ENCODE measurements at regions not wholly inside any gene's neighbourhood (a gene's known extent, or its start where the extent isn't known, plus 50 kb on each side); places are given as distances from the start of the nearest gene placed in this dataset.
A peak's percentile ranks its signal among the peaks of the same experiment; 100 is the strongest.
"Not testable (repeated sequence)": the region's sequence is repeated elsewhere in the genome, so short reads cannot be mapped to it uniquely, and the experiment has no call there.

DNA sequence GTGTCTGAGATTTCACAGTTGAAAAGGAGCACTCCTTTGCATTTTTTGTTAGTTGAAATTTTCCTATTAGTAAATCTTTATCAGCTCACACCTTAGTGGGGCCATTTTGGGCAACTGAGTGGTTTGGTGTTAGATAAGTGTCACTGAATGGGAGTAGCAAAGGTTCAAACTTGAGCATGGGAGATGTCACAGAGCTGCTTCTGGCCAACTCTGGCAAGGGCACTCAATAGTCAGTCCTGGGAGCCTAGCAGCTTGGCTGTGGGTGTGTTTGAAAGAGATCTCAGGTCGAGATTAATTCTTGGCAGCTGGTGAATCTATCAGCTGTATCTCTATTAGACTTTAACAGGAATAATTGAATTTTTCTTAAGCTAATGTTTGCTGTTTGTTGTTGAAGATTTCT is 579.3 kb downstream of the EDEM1 start:
- no peak for DNase-seq

DNA sequence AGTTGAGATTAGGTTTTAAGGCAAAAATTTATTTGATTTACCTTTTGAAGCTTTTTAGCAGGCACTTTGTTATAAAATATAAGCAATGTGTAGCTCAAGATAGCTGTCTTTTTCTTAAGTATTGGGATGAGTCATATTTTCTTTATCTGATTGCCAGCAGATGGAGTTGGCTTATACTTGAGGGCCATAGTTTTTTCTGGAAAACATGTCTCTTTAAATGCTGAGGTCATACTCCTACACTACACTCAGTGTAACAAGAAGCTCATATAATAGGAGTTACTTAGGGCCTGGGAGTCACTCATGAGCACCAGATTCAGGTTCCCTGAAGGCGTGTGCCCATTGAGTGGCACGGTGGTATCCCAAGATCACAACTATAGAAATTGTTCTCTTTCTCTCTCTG is 579.8 kb downstream of the EDEM1 start:
- no peak for DNase-seq

DNA sequence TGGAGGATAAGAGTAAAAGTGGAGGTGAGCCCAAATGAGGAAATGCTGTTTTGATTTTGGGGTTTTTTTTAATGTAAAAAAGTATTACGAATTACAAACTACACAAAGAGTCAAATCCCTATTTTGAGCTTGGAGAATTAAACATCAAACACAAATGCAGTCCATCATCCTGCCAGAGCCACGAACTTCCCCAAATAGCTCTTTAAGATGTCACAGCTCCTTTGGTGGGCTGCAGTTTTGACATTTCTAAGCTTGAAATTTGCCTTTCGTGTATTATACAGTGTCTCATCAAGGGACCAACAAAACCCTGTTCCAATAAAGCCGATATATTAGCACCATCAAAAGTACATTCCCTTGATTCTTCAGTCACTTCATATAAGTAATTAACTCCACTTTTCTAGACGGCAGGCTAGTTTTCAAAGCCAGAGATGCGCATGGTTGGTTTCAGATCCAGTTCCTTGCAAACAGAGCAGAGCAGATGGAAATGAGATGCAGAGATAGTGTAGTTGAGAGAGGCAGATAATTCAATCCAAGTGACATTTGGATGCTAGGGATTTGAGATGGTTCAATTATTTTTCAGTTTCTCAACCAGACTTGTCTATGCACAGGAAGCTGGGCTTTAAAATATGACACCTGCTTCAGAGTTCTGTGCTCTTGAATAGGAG is 580.9 kb downstream of the EDEM1 start:
- DNase-seq = no peak

DNA sequence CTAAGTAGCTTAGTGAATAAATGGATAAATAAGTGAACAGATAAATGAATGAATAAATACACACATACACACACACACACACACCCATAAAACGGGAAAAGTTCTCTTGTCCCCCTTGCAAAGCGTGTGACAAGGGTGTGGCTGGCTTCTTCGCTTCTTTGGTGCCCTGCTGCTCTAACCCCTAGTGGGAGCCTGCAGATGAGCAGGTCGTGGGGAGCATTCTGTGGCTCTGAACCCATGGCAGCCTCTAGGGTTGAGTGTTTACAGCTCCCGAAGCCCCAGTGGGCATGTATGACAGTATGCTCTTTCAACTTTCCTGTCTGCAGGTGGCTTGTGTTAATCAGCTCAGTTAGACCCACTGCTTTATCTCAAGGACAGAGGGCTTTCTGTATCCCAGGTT is 582.3 kb downstream of the EDEM1 start:
- DNase-seq = no peak

DNA sequence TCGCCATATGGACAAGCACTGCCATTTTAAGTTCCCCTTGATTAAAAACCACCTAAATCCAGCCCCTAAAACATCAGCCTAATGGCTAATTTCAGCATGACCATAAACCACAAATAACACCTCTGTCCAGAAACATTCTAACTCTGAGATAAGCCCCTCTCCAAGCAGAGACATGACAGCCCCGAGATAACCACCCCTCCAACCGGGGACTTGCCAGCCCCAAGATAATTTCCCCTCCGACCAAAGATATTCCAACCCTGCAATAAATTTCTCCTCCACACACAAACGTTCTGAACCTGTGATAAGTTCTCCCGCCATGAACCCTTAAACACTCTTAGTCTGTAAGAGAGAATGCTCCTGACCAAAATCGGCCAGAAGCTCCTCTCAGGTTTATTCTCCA is 586.8 kb downstream of the EDEM1 start:
- DNase-seq = no peak

DNA sequence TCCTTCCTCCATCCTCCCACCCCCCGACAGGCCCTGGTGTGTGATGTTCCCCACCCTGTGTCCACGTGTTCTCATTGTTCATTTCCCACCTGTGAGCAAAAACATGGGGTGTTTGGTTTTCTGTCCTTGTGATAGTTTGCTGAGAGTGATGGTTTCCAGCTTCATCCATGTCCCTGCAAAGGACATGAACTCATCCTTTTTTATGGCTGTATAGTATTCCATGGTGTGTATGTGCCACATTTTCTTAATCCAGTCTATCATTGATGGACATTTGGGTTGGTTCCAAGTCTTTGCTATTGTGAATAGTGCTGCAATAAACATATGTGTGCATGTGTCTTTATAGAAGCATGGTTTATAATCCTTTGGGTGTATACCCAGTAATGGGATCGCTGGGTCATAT is 587.6 kb downstream of the EDEM1 start:
- DNase-seq = not testable (repeated sequence)

DNA sequence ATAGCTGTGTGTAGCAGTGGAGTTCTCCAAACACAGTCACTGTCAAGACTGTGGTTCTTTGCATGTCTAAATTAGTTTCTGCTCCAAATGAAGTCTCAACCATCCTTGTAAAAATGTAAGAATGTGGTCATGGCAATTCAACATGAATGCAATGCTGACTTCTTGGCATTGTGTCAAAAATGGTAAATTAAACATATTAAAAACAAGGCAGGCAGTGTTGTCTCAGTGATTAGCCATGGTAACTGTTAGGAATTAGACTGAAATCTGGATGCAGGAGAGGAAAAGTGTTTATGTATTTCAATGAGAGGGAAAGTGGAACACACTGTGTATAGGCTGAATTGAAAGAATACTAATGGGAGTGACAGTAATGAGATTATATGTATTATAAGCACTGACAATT is 597.2 kb downstream of the EDEM1 start:
- no peak for DNase-seq

DNA sequence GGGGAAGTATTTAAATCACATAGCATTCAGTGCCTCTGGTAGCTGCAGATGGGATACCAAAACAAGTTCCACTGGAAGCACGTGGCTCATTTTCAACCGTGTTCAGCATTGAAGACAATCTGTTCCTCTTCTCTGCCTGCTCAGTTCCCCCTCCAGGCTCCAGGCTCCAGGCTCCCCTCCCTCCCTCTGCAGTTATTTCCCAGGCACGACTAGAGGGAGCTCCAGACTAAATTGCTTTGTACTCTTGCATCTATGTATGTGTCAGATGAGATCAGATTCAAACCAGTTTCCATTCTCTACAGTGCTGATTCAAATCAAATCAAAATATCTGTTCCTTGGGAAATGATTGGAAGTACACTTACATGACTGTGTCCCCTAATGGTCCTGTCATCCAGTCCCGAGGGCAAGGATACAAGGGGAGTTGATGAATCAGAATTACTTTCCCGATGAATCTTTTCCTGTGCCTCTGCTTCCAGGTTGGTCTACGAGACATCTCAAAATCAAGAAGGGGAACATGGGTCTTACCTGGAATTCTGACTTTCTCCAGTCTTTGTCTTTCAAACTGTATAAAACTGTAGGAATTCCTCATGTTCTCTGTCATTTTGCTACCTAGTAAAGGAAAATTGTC is 600.5 kb downstream of the EDEM1 start:
- peak; percentile 65 to 74 (median 66) for DNase-seq

DNA sequence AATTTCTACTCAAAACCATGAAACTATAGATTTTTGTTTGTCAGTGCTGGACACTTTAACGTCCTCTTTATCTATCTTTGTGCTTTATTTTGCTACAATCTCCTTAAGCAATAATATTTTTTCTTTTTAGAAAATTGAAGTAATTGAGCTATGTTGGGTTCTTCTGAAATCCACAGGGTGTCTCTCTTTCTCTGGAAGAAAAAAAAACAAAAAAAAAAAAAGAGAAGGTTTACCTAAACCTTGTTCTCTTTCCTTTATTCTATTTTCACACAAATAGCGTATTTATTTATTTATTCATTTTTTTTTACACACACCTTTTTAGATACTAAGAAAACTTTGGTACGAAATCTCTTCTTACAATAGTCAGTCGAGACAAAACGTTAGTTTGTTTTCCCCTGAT is 601.0 kb downstream of the EDEM1 start:
- DNase-seq = no peak

DNA sequence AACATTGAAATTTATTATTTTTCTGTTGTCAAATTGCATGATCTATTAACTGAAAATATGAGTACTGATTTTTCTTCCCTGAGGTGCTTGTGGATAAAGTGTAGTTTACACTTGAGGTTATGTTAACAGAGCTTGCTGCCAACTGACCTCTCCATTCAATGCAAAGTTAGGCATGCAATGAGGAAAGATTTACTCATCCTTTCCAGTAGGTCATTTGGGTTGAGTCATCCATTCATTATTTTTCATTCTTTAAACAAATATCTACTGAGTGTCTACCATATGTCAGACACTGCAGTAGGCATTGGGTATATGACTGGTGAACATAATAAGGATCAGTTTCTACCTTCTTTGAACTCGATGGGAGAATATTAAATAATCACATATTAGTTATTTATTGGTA is 604.1 kb downstream of the EDEM1 start:
- no peak for DNase-seq

DNA sequence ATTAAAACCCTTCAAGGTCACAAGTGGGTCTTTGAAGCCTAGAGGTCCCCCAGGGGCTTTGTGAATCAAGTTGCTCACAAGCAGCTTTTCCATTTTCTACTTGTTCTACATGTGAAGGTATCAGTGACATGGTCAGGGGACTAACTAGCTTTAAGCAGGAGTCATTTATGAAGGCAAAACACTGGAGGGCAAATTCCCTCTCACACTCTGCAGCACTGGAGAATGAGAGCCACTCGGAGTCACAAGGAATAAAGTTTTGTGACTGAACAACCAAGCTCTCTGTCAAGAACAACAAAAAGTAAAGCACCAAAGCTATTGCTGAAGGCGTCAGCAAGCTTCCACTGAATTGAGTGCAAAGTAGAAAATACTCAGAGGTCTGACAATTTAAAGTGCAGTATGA is 609.0 kb downstream of the EDEM1 start:
- DNase-seq = no peak

DNA sequence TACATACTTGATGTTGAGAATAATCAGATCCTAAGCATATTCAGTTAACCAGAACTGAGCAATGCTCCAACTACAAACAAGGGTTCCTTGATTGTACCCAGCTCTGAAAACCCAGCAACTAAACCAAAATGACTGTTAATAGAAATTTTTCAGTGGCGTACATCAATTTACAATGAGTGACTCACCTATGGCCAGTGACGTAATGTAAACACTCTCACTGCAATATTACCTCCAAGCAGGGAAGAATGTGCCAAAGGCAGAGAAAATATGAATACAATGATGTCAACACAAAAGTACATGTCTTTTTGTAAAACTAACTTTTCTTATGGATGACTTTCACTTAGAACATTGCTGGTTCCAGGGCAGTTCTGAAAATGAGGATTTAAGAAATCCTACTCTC is 611.3 kb downstream of the EDEM1 start:
- DNase-seq = no peak

DNA sequence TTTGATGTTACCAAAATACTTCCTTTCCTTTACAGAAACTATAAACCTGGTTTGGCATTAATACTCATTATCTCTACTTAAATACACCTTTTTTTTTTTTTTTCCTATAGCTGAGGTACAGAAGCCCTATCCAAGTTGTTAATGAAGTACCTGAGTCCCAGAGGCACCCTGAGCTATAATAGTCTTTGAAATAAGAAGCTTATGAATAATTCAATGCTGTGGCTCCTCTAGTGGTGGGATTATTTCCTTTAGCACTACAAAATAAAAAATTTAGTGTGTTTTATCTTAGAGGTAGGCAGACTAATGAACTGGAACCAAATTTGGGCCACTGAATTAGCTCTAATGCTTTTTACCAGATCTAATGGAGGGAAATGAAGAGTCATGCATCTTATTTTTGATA is 611.9 kb downstream of the EDEM1 start:
- DNase-seq = no peak

DNA sequence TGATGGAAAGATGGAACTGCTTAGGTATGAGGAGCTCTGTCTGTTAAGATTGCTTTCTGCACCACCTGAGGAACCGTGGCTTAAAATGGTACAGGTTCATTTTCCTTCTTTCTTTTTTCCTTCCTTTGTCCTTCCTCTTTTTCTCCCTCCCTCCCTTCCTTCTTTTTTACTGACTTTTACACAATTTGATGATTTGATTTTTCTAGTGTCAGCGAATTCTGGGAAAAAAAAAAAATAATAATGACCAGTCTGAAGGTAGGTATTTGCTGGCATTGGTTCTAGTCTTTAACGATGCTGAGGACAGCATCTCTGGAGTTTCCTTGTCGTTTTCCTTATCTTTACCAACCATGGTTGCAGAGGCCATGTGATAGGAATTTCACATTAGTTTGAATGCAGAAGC is 613.5 kb downstream of the EDEM1 start:
- DNase-seq = no peak

DNA sequence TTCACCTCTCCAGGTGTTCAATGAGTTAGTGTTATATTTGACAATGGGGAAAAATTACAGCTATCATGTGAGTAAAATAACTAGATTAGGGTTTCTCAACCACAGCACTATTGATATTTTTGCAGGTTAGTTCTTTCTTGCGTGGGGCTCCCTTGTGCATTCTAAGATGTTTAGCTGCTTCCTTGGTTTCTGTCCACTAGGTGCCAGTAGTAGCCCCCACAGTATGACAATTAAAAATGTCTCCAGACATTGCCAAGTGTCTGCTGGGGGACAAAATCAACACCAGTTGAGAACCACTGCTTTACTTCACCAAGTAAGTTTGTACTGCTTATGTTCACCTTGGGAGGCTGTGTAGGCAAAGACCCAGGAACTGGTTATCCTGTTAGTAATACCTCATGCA is 618.7 kb downstream of the EDEM1 start:
- peak in 1 of 3 donors; percentile 3 for DNase-seq

DNA sequence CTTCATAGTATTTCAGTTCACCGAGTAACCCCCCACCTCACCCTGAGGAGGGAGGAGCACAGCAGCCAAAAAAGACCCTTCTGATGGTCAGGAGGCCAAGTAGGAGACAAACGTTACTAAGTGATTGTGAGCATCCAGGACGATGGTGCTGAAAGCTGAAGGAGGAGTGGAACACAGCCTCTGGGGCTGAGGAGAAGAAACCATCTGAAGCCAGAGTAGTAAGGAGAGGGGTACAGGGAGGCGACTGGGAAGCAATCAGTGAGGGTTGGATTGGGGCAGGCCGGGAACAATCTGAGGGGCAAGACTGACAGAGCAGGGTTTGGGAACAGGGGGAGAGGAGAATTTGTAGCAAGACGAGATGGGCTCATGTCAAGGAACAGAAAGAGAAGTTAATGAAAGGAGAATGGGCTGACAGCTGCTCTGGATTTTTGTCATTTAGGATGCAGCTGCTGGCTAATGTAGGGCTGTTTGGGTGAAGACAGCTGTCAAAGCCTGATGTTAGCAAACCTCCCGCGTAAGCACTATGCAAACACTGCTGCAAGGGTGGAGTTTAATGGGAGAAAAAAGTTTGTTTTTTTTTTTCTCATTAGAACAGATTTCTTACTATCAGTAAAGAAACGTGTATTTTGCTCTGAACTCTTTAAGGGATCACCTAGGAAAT is 622.2 kb downstream of the EDEM1 start:
- DNase-seq = no peak

DNA sequence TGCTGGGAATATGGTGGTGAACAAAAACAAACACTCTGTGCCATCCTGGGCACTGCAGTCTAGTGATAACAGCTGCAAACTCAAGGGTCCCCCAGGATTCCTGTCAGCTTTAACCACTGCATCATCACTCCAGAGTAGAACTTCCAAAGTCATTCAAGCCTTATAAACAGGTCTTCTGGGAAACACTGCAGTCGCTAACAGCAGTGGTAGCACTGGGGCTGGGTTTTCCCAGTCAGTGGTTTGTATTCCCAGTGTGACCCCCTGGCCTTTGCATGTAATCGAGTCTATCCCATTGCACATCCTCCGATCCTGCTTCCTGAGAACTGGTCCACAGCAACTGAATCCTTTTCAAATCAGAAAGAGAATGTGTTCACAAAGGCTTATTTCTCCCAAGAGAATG is 623.5 kb downstream of the EDEM1 start:
- no peak for DNase-seq

DNA sequence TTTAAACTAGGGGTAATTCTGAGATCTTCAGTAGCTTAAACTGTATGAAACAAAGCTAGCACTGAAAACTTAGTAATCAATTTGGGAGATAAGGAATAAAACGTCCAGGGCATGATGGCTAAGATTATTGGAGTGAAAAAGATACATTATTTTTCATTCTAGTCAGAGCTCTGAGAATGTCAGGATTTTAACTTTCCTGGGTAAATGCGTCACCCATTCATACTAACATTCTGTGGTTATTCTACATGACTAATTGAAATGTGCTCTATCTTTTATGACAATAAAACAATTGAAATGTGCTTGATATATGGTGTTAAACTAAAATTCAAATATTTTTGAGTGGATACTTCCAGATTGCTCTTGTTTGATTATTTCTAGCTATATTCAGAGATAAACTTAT is 626.0 kb downstream of the EDEM1 start:
- DNase-seq = no peak

DNA sequence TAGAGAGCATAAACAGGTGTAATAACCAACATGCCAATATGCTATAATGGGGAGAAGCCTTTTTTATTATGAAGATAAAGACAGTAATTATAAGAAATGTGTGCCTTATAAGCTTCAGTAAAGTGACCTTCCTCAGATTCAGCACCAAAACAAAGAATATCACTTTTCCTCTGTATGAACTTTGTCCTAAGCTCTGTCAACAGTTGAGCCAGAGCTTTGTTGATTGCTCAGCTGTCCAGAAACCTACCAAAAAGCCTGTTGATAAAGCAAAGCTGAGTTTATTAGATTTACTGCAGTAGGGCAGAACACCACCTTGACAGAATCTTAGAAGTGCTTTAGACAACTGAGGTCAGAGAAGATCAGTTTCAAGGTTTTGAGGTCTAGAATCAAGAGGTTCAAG is 635.3 kb downstream of the EDEM1 start:
- DNase-seq = no peak

DNA sequence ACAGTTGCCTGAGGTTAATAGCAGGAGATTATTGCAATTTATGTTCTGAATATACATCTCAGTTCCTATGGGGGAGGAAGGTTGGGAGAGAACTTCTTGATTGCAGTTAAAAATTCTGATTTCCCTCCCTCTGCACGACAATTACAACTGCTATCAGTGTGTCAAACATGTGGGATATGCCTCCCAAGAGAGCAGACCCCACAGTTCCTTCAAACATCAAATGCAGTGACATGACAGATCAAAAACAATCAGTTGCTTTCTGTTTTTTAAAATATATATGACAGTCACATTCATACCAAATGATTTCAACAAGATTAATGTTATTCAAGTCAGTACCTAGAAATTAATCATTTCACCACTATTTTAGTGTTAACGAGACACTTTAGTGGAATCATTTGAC is 639.0 kb downstream of the EDEM1 start:
- DNase-seq = no peak

DNA sequence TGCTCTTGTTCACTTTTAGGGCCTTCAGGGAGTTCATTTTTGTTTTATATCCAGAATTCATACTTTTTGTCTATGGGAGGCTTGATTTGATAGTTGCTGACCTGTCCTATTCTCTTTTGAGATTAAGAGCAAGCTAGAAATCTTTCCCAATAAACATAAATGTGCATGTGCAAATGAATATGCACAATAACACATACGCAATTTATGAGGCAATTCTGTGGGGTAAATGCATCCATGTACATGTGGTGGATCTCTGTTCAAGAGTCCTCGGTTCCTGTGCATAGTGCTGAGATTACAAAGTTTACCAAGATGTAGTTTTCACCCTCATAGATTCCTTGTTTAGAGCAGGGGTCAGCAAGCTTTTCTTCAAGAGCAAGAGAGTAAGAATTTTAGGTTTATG is 640.7 kb downstream of the EDEM1 start:
- DNase-seq = no peak

DNA sequence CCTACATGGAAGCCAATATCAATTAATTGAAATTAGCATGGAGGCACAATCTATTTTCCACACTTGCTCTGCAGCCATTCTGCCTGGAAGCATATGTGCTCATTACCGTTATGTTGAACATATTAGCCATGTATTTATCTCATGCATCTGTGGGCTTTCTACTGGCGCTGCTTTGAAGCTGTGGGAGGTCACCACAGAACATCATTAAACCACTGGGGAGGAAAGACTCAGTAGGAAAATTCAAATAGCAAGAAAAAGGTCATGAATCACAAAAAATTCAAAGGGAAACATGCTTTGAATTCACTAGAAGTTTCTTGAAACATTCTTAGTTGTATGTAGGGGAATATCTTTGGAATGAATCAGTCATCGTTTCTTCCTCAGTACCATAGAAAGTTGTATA is 652.5 kb downstream of the EDEM1 start:
- no peak for DNase-seq

DNA sequence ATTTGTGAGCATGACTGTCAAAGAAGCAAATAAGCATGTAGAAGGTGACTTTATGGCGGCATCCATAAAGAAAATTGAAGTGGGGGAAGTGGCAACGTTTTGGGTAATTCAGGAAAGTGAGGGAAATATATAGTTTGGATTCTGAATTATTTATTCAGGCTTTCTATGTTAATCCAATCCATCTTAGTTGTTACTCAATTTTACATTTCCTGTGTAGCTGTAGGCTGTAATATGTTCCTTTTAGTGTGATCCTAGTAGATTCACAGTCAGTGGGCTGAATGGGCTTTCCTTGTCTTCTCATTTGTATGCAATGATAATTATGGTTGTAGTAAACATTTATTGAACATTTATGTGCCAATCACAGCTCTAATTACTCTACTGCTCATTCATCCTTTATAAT is 654.1 kb downstream of the EDEM1 start:
- no peak for DNase-seq

DNA sequence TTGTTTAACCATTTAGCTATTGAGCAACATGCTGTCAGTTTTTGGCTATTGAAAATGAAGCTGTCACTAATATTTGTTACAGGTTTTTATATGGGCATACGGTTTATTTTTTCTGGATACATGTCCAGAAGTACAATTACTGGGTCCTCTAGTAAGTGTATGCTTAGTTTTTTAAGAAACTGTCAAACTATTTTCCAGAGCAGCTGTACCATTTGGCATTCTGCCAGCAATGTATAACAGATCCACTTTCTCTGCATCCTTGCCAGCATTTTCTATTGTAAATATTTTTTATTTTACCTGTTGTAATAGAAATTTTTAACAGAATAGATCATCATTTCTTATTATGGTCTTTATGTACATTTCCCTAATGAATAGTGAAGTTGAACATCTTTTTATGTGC is 658.8 kb downstream of the EDEM1 start:
- no peak for DNase-seq

DNA sequence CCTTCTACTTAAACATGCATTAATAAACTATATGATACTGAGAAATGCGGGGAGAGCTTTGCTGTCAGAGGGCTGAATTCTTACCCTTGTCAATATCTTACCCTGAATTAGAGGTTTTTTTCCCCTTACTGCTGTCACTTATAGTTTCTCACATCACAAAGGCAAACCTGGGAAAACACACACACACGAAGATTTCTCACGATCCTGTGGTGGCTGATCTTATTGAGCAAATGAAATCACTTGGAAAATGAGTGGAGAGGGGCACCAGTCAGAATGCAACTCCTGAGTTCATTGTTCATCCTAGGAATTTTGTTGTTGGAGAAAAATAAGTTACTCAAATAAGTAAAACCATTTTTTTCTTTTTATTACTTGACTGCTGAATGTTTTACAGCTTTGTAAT is 673.6 kb downstream of the EDEM1 start:
- no peak for DNase-seq
